Epithelial cell of proximal tubule (primary cell): ENCODE measurements at regions not wholly inside any gene's neighbourhood (a gene's known extent, or its start where the extent isn't known, plus 50 kb on each side); places are given as distances from the start of the nearest gene placed in this dataset.
A peak's percentile ranks its signal among the peaks of the same experiment; 100 is the strongest.

Experiments
- DNase-seq: peaks from one replicate; pipeline ENCODE4 v3.0.0-alpha.2; 2011; ENCODE audit warnings: low read depth
- H3K4me3 ChIP-seq: 2 replicates; pipeline ENCODE4 v1.5.1; 2011; ENCODE audit warnings: low read depth, mild to moderate bottlenecking, low read length
- CTCF ChIP-seq: conservative IDR thresholded peaks from 2 replicates; pipeline ENCODE4 v1.5.1; 2012; ENCODE audit warnings: low read depth, mild to moderate bottlenecking, low read length

DNA sequence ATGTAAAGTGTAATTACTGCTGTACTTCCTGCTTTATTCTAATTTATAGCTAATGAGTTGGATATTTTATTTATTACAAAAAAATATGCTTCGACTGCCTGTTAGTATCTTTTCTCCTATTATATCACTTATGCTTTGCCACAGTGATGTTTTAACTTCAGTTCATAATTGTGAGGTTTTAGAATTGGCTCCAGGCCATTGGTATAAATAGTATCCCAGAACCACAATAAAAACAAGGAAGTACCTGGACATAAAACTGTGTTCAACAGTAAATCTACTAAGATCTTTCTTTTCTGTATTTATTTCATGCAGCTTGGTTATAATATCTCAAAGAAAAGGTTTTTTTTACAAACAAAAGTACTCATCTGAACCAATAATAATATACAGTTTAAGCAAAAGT is 354.3 kb upstream of the CDH9 start:
- no peak for TF ChIP-seq CTCF
- H3K4me3 ChIP-seq = no peak overlapping the region
- DNase-seq = no peak

DNA sequence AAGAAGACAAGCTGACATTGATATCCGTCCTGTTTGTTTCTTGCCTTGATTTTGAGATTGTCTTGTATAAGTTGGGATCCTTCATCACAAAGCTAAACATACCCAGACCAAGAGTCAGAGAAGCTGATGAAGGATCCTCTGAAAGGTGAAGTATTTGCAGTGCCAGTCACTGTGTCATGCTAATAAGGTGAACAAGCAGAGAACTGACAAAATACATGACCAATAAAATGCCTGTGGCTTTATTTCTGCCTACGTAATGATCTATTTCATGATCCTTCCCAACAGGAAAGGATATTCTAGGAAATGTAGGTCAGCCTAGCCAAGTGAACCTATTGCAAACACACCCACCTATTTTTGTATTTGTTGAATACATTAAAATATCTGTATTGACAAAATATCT is 351.3 kb upstream of the CDH9 start:
- TF ChIP-seq CTCF = no peak
- H3K4me3 ChIP-seq = no peak overlapping the region
- DNase-seq = peak; percentile 19

GRCh38 chr5:27388755-27389154 is 350.4 kb upstream of the CDH9 start:
- H3K4me3 ChIP-seq = no peak overlapping the region
- no peak for TF ChIP-seq CTCF
- peak; percentile 49 for DNase-seq

- H3K4me3 ChIP-seq = no peak overlapping the region
- no peak for DNase-seq
- TF ChIP-seq CTCF = no peak
Measured at GRCh38 chr5:27387535-27388073, 349.2 kb upstream of the CDH9 start.

DNA sequence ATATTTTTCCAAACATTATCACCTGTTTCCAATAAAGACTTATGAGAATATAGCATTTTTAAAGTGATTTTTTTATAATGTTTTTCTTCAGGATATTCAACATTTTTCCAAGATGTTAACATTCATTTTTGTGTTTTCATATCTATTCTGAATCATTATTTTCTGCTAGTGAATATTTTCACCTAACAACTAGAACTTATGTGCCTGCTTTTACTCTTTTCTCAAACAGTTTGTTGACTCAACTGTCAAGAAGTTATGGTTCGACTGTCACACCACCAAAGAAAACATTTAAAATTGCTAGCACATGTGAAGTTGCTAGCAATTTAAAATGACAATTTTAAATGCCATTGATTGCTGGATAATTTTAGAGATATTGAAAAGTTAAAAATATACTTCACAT is 343.3 kb upstream of the CDH9 start:
- no peak for DNase-seq
- H3K4me3 ChIP-seq = no peak overlapping the region
- TF ChIP-seq CTCF = no peak

DNA sequence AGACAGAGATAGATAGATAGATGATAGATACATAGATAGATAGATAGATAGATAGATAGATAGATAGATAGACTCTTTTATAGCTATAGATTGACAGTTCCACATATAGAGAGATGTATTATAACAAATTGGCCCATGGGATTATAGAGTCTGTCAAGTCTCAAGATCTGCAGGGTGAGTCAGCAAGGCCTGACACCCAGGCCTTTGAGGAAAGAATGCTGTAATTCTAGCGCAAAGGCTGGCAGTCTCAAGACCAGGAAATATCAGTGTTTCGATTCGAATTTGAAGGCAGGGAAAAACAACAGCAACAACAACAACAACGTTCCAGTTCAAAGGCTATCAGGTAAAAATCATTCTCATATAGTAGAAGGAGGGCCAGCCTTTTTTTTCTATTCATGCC is 339.2 kb upstream of the CDH9 start:
- DNase-seq = no peak
- no peak overlapping the region for H3K4me3 ChIP-seq
- no peak for TF ChIP-seq CTCF

GRCh38 chr5:27353970-27354369 is 315.6 kb upstream of the CDH9 start:
- H3K4me3 ChIP-seq = no peak overlapping the region
- DNase-seq = no peak
- TF ChIP-seq CTCF = no peak
